ENCODE measurements at regions not wholly inside any gene's neighbourhood (a gene's known extent, or its start where the extent isn't known, plus 50 kb on each side); places are given as distances from the start of the nearest gene placed in this dataset.

DNA sequence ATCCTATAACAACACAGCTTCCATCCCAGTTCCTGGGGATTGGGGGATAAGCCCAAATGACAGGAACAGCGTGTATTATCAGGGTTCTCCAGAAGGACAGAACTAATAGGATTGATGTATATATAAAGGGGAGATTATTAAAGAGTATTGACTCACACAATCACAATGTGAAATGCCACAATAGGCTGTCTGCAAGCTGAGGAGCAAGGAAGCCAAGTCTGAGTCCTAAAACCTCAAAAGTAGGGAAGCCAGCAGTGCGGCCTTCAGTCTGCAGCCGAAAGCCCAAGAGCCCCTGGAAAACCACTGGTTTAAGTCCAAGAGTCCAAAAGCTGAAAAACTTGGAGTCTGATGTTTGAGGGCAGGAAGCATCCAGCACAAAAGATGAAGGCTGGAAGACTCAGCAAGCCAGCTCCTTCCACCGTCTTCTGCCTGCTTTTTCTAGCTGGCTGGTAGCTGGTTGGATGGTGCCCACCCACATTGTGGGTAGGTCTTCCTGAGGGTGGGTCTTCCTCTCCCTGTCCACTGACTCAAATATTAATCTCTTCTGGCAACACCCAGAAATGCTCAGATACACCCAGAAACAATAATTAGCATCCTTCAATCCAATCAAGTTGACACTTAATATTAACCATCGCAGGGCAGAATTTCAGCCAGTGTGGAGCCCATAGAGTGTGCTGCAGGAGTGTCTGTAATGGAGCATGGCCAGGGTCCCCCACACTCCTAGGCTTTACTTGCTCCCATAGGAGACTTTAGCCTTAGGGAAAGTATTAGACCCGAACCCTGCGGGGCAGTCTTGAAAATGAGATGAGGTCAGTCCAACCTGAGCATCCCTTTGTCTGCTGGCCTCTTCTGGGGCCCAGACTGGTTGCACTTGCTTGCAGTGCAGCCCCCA is 111.1 kb downstream of the SINHCAF start:
- Histone ChIP-seq H3K36me3 (ENCODE audit: control insufficient read depth in 4 of 4, insufficient read depth in 4 of 4, low read length in 4 of 4) (no peaks in the 10 kb centered on the region), H3K4me1 (ENCODE audit: control insufficient read depth in 5 of 5, insufficient read depth in 5 of 5, low read length in 5 of 5) (no peaks in the 10 kb centered on the region), H3K4me3 (no peak overlapping the region), H3K27ac (ENCODE audit: low read depth in 1 of 2, low read length in 1 of 2) (no peak overlapping the region), H3K9me3 (ENCODE audit: control insufficient read depth in 4 of 4, insufficient read depth in 3 of 4, low read length in 3 of 4) (no peaks in the 10 kb centered on the region), H3K27me3 (ENCODE audit: control insufficient read depth in 3 of 3, insufficient read depth in 3 of 3, low read length in 2 of 3) (no peaks in the 10 kb centered on the region), H3K9ac (ENCODE audit: insufficient read depth in 1 of 2, low read length in 2 of 2) (no peak overlapping the region)
- DNase-seq, result no peak
- ATAC-seq (ENCODE audit: insufficient read depth, low FRiP score), result no peak
- WGBS, 2 donors, result 87 to 95% methylated on average over 7 of the region's 7 CpGs
- TF ChIP-seq, protein P1, sequence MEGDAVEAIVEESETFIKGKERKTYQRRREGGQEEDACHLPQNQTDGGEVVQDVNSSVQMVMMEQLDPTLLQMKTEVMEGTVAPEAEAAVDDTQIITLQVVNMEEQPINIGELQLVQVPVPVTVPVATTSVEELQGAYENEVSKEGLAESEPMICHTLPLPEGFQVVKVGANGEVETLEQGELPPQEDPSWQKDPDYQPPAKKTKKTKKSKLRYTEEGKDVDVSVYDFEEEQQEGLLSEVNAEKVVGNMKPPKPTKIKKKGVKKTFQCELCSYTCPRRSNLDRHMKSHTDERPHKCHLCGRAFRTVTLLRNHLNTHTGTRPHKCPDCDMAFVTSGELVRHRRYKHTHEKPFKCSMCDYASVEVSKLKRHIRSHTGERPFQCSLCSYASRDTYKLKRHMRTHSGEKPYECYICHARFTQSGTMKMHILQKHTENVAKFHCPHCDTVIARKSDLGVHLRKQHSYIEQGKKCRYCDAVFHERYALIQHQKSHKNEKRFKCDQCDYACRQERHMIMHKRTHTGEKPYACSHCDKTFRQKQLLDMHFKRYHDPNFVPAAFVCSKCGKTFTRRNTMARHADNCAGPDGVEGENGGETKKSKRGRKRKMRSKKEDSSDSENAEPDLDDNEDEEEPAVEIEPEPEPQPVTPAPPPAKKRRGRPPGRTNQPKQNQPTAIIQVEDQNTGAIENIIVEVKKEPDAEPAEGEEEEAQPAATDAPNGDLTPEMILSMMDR (IDR thresholded peaks at IDR 0.05; ENCODE audit: control extremely low read depth, extremely low read depth), result no peak

DNA sequence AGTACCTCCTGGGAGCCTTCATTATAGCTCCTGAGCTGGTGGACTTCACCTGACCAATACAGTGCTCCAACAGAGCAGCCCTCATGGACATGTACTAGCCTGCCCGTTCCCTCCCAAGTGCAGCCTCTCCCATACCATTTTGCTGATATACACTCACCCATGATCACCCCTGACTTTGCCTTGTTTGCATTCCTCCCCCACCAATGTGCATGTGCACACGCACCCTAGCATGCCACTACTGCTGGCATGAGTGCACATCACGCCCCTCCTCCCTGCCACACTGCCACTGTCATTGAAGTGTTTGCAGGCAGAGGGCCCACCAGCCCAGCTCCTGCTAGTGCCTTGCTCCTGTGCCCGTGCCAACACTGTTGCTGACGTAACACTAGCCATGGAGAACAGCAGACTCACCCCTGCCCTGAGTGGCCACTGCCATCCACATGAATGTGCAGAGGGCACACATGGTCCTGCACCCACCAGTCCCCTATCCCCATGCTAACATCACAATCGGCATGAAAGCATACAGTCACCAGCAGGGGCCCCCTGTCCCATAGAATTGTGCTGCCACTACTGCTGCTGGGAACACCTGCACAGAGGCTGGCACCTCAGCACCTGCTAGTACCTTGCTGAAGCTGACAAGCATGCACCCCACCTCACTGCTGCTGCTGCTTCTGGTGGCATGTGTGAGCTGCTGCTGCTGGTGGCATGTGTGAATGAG is 110.3 kb downstream of the SINHCAF start:
- WGBS, 2 donors, result 62 to 86% methylated on average over 6 of the region's 6 CpGs
- Histone ChIP-seq H3K9ac (ENCODE audit: insufficient read depth in 1 of 2, low read length in 2 of 2) (no peak overlapping the region), H3K27ac (ENCODE audit: low read depth in 1 of 2, low read length in 1 of 2) (no peak overlapping the region), H3K4me1 (ENCODE audit: control insufficient read depth in 5 of 5, insufficient read depth in 5 of 5, low read length in 5 of 5) (no peaks in the 10 kb centered on the region), H3K36me3 (ENCODE audit: control insufficient read depth in 4 of 4, insufficient read depth in 4 of 4, low read length in 4 of 4) (no peaks in the 10 kb centered on the region), H3K27me3 (ENCODE audit: control insufficient read depth in 3 of 3, insufficient read depth in 3 of 3, low read length in 2 of 3) (no peaks in the 10 kb centered on the region), H3K9me3 (ENCODE audit: control insufficient read depth in 4 of 4, insufficient read depth in 3 of 4, low read length in 3 of 4) (no peaks in the 10 kb centered on the region), H3K4me3 (no peak overlapping the region)
- ATAC-seq (ENCODE audit: insufficient read depth, low FRiP score) (no peak), DNase-seq (no peak)
- TF ChIP-seq, protein P1 (IDR thresholded peaks at IDR 0.05; ENCODE audit: control extremely low read depth, extremely low read depth), result no peak

DNA sequence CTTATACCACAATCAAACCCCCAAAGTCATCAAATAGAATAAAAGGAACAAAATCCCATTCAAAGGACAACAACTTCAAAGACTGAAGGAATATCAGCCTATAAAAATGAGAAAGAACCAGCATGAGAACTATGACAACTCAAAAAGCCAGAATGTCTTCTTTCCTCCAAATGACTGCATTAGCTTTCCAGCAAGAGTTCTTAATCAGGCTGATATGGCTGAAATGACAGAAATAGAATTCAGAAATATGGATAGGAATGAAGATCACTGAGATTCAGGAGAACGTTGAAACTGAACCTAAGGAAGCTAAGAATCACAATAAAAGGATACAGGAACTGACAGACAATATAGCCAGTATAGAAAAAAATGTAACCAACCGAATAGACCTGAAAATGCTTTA is 109.5 kb downstream of the SINHCAF start:
- no peaks in the 10 kb centered on the region for H3K36me3 ChIP-seq (ENCODE audit: control insufficient read depth in 4 of 4, insufficient read depth in 4 of 4, low read length in 4 of 4)
- H3K27me3 ChIP-seq (ENCODE audit: control insufficient read depth in 3 of 3, insufficient read depth in 3 of 3, low read length in 2 of 3), result no peaks in the 10 kb centered on the region
- H3K9ac ChIP-seq (ENCODE audit: insufficient read depth in 1 of 2, low read length in 2 of 2), result no peak overlapping the region
- TF ChIP-seq, protein P1 (IDR thresholded peaks at IDR 0.05; ENCODE audit: control extremely low read depth, extremely low read depth), result no peak
- ATAC-seq (ENCODE audit: insufficient read depth, low FRiP score) (no peak), DNase-seq (no peak)
- no peak overlapping the region for H3K4me3 ChIP-seq
- no peaks in the 10 kb centered on the region for H3K4me1 ChIP-seq (ENCODE audit: control insufficient read depth in 5 of 5, insufficient read depth in 5 of 5, low read length in 5 of 5)
- no peak overlapping the region for H3K27ac ChIP-seq (ENCODE audit: low read depth in 1 of 2, low read length in 1 of 2)
- 71 to 85% methylated on average over 2 of the region's 2 CpGs for WGBS, 2 donors
- H3K9me3 ChIP-seq (ENCODE audit: control insufficient read depth in 4 of 4, insufficient read depth in 3 of 4, low read length in 3 of 4), result no peaks in the 10 kb centered on the region

Data from lung (tissue), 11 donors.